ENCODE measurements at regions not wholly inside any gene's neighbourhood (a gene's known extent, or its start where the extent isn't known, plus 50 kb on each side); places are given as distances from the start of the nearest gene placed in this dataset.
"Not testable (repeated sequence)": the region's sequence is repeated elsewhere in the genome, so short reads cannot be mapped to it uniquely, and the experiment has no call there.

GRCh38 chr11:64428693-64429092 lies 69.7 kb downstream of the RPS6KA4 start:
- no peak for DNase-seq (ENCODE audit: low read depth in 2 of 2, low spot score in 1 of 2)

GRCh38 chr11:64429970-64430369 lies 71.0 kb downstream of the RPS6KA4 start:
- DNase-seq (ENCODE audit: low read depth in 2 of 2, low spot score in 1 of 2) = no peak

GRCh38 chr11:64430645-64431044 lies 71.7 kb downstream of the RPS6KA4 start:
- no peak for DNase-seq (ENCODE audit: low read depth in 2 of 2, low spot score in 1 of 2)

GRCh38 chr11:64436000-64436399 lies 77.0 kb downstream of the RPS6KA4 start:
- DNase-seq (ENCODE audit: low read depth in 2 of 2, low spot score in 1 of 2) = no peak

- no peak for DNase-seq (ENCODE audit: low read depth in 2 of 2, low spot score in 1 of 2)
Measured at GRCh38 chr11:64437426-64437825, 78.5 kb downstream of the RPS6KA4 start.

GRCh38 chr11:64438986-64439771 lies 80.2 kb downstream of the RPS6KA4 start:
- no peak for DNase-seq (ENCODE audit: low read depth in 2 of 2, low spot score in 1 of 2)

GRCh38 chr11:64439772-64440491 lies 81.0 kb downstream of the RPS6KA4 start:
- DNase-seq (ENCODE audit: low read depth in 2 of 2, low spot score in 1 of 2) = not testable (repeated sequence)

GRCh38 chr11:64441127-64441526 lies 82.2 kb downstream of the RPS6KA4 start:
- no peak for DNase-seq (ENCODE audit: low read depth in 2 of 2, low spot score in 1 of 2)

GRCh38 chr11:64443001-64443400 lies 84.0 kb downstream of the RPS6KA4 start:
- no peak for DNase-seq (ENCODE audit: low read depth in 2 of 2, low spot score in 1 of 2)

- DNase-seq (ENCODE audit: low read depth in 2 of 2, low spot score in 1 of 2) = no peak
Measured at GRCh38 chr11:64444838-64445441, 86.0 kb downstream of the RPS6KA4 start.

- DNase-seq (ENCODE audit: low read depth in 2 of 2, low spot score in 1 of 2) = no peak
Measured at GRCh38 chr11:64445651-64446050, 86.7 kb downstream of the RPS6KA4 start.

GRCh38 chr11:64447831-64448598 lies 89.1 kb downstream of the RPS6KA4 start:
- DNase-seq (ENCODE audit: low read depth in 2 of 2, low spot score in 1 of 2) = no peak

GRCh38 chr11:64448599-64449380 lies 89.8 kb downstream of the RPS6KA4 start:
- peak; percentile 25 to 38 for DNase-seq (ENCODE audit: low read depth in 2 of 2, low spot score in 1 of 2)

- DNase-seq (ENCODE audit: low read depth in 2 of 2, low spot score in 1 of 2) = peak; percentile 25 to 35
Measured at GRCh38 chr11:64449381-64450167, 90.6 kb downstream of the RPS6KA4 start.

- no peak for DNase-seq (ENCODE audit: low read depth in 2 of 2, low spot score in 1 of 2)
Measured at GRCh38 chr11:64450168-64450560, 91.2 kb downstream of the RPS6KA4 start.

- DNase-seq (ENCODE audit: low read depth in 2 of 2, low spot score in 1 of 2) = no peak
Measured at GRCh38 chr11:64451856-64452255, 92.9 kb downstream of the RPS6KA4 start.

- DNase-seq (ENCODE audit: low read depth in 2 of 2, low spot score in 1 of 2) = no peak
Measured at GRCh38 chr11:64453466-64453865, 94.5 kb downstream of the RPS6KA4 start.

- no peak for DNase-seq (ENCODE audit: low read depth in 2 of 2, low spot score in 1 of 2)
Measured at GRCh38 chr11:64455456-64456261, 96.7 kb downstream of the RPS6KA4 start.
